GM21529 (cell line): ENCODE measurements at regions not wholly inside any gene's neighbourhood (a gene's known extent, or its start where the extent isn't known, plus 50 kb on each side); places are given as distances from the start of the nearest gene placed in this dataset.

ENCODE experiments used
- ATAC-seq: cut with Tn5 transposase; IDR thresholded peaks from one replicate; pipeline ENCODE4 v1.9.1; 2021; ENCODE audit not compliant: unreplicated experiment

GRCh38 chr4:176970853-176971252 lies 178.1 kb upstream of the VEGFC start:
- ATAC-seq: no peak

GRCh38 chr4:176971576-176972115 lies 178.9 kb upstream of the VEGFC start:
- no peak for ATAC-seq

DNA sequence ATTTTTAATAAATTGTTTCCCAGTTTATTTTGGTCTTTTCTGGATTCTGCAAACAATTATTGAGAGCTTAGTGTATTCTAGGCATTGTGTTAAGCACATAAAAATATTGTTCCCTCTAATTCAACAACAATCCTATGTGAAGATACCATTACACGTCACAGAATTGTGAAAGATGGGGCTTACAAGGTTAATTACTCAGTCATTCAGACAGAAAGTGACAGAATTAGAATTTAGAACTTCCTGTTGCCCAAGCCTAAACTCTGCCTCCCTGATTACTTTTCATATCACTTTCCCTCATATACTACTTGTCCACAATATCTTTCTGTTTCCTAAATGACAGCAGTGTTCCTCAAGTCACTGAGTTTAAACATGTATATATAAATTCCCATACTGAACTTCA lies 186.7 kb upstream of the VEGFC start:
- ATAC-seq: no peak

DNA sequence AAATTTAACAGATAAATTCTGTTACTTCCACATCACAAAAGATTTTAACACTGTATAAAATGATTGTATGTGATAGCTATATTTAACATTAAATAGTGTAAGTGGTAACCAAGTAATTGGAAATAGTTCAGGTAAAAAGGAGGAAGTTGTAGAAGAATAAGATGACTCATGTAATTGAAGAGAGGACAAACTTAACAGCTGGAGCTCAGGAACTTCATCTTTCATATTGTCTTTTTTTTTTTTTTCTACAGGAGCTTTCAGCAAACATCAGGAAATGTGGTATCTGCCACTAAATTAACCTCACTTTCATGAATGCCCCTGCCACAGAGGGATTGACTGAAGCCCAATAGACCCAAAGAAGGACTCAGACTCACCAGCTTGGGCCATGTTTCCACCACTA lies 188.4 kb upstream of the VEGFC start:
- ATAC-seq: no peak

DNA sequence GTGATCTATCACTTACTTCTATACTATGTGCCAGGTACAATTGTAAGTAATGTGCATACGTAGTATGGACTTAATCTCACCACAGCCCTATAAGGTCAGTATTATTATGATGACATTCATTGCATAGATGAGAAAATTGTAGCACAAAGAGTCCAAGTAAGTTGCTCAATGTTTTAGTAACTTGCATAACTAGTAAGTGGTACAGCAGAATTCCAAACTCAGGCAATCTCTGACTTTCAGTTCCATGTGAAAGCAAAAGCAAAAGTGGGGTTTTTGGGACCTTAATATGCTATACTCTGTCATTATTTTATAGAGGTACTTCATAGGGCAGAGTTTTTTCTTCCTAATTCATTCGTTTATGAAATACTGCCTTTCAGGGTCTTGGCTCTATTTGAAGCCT lies 188.8 kb upstream of the VEGFC start:
- ATAC-seq: no peak

- no peak for ATAC-seq
Measured at GRCh38 chr4:176988226-176988625, 195.5 kb upstream of the VEGFC start.

GRCh38 chr4:176989186-176989585 lies 196.5 kb upstream of the VEGFC start:
- ATAC-seq: no peak

DNA sequence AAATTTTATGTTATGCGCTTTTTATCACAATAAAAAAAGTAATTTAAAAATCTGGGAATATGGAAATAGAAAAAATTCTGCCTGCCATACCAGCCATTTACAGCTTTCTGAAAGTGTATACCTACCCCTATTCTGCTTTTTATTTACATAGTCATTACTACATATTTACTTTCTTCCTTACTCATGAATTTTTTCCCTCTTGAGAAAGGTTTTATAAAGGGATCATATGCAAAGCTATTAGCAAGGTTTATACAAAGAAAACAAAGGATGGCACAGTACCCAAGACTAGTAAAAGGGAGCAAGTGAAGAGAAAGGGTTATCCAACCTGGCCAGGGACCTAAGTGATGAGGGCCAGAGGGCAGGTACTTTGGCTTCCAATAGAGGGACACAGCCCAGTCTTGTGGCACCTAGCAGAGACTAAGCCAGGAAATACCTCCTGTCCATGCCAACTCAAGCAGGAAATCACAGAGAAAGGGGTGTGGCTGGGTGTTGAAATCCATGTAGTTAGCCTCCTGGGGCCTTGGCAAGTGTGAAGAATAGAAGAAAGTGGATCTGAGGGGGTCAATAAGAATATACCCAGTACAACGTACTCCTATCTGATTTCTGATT lies 207.3 kb upstream of the VEGFC start:
- no peak for ATAC-seq

DNA sequence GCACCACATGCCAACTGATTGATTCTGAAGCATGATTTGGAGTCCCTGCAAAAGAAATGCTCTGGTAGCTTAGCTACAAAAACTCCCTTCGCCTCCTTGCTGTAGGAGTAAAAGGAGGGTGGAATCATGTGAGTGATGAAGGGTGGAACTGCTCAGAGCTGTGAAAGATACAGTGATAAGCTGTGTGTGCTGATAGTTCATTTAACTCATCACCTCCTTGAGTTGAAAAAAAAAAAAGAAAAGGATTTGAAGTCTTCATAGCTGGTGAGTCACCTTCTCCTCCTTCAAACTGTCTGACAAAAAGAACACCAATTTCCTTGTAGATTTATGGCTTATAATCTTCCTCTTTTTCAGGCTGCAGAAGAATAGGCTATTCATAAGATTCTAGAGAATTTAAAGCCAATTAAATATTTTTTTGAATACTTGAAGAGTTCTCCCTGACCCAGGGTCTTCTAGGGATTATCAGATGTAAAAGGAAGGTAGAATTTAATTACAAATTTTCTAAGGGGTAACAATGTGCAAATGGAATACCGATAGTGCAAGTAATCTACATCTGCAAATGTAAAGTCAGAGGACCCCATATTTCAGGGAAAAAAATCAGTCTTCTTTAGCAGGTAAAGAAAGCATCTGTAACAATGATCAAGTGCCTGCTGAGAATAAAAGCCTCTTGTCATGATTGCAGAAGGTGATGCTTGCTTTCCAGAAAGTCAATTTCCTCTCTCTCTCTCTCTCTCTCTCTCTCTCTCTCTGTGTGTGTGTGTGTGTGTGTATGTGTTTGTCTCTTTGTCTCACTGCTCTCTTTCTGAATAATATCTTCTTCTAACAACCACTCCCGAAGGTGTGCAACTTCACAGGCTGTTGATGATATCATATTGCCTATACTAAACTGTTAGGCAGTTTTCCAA lies 208.8 kb upstream of the VEGFC start:
- no peak for ATAC-seq

DNA sequence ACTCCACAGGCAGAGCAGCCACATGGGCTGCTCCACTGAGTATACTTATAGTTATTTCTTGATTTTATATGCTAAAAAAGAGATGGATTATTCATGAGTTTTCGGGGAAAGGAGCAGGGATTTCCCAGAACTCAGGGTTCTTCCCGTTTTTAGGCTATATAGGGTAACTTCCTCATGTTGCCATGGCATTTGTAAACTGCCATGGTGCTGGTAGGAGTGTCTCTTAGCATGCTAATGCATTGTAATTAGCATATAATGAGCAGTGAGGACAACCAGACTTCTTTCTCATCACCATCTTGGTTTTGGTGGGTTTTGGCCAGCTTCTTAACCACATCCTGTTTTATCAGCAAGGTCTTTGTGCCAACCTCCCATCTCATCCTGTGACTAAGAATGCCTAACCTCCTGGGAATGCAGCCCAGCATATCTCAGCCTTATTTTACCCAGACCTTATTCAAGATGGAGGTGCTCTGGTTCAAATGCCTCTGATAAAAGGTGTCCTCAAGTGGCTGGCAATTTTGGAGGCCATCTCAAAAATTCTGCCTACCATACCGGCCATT lies 213.0 kb upstream of the VEGFC start:
- no peak for ATAC-seq

DNA sequence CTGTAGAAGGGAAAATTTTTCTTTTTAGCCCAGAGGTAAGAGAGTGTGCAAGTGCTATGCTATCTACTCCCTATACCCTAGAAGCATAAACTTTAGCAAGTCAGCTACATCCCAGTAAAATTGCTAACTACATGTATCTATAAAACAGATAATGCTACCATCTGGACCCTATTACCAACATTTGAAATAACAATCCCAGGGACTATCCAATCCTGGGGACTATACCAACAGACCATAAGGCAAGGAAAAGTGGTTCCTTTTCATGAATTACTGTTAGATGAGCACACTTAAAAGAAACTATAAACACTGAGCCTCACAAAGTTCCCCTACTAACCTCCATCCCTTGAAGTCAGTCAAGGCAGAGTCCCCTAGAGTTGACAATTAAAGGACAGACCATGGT lies 213.6 kb upstream of the VEGFC start:
- ATAC-seq: no peak

- ATAC-seq: no peak
Measured at GRCh38 chr4:177008071-177008835, 215.5 kb upstream of the VEGFC start.

- ATAC-seq: no peak
Measured at GRCh38 chr4:177008836-177009501, 216.2 kb upstream of the VEGFC start.

GRCh38 chr4:177010418-177010817 lies 217.7 kb upstream of the VEGFC start:
- ATAC-seq: no peak

- ATAC-seq: no peak
Measured at GRCh38 chr4:177012918-177013545, 220.3 kb upstream of the VEGFC start.

- ATAC-seq: no peak
Measured at GRCh38 chr4:177016541-177017141, 223.9 kb upstream of the VEGFC start.

DNA sequence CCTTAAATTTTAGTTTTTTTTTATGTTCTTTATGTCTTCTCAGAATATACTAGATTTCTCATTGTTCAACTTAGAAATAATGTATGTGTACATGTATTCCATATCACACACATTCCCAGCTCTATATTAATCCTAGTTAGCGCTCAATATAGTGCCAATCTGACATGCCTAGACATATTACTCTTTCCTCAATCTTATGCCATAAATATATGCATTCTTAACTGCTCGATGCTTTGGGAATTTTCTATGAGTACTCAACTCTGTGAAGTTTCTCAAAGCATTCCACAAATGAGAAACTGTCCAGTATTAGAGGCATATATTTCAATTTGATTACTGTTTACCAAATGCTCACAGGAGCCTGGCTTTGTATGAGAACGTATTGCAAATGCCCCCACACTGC lies 231.2 kb upstream of the VEGFC start:
- ATAC-seq: no peak

GRCh38 chr4:177032341-177032740 lies 239.6 kb upstream of the VEGFC start:
- no peak for ATAC-seq

DNA sequence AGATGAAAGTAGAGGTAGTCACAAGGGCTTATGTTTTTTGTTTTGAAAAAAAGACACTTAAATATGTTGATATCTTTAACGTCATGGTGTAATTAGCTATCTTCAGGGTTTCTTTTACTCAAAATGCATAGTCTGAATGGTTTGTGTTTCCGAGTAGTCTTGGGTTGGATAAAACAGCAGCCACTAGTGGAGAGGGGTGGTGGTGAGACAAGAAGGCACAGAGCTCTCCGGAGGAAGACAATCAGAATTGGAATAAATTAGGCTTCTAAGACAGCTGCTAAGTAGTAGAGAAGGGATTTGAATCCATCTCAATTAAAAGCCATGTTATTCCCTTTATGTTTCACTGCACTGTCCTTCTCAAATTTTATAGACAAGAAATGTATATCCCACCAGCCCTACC lies 240.4 kb upstream of the VEGFC start:
- no peak for ATAC-seq

DNA sequence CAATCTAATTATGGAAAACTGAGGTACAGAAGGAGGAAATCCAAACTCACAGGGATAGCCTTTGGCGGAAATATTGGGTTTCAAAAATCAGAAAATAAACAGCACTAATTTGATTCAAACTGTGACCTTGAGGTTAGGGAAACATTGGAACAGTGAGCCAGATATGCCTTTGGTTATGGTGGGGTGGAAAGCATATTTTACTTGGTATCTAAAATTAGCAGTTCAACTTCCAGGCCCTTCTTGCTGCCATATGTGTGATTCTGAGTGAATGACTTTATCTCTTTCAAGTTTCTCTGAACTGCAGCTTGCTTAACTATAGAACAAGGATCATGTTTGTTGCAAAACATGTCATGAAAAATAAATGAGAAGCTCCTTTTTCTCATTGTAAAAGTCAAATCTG lies 240.9 kb upstream of the VEGFC start:
- ATAC-seq: no peak
